Activated CD4-positive, alpha-beta T cell treated with anti-CD3 and anti-CD28 coated beads for 4 hours (primary cell): ENCODE measurements at regions not wholly inside any gene's neighbourhood (a gene's known extent, or its start where the extent isn't known, plus 50 kb on each side); places are given as distances from the start of the nearest gene placed in this dataset.
"Not testable (repeated sequence)": the region's sequence is repeated elsewhere in the genome, so short reads cannot be mapped to it uniquely, and the experiment has no call there.

Experiments used
- DNase-seq, 2 donors: peaks; one replicate each; pipeline ENCODE4 v3.0.0-alpha.2; 2020

DNA sequence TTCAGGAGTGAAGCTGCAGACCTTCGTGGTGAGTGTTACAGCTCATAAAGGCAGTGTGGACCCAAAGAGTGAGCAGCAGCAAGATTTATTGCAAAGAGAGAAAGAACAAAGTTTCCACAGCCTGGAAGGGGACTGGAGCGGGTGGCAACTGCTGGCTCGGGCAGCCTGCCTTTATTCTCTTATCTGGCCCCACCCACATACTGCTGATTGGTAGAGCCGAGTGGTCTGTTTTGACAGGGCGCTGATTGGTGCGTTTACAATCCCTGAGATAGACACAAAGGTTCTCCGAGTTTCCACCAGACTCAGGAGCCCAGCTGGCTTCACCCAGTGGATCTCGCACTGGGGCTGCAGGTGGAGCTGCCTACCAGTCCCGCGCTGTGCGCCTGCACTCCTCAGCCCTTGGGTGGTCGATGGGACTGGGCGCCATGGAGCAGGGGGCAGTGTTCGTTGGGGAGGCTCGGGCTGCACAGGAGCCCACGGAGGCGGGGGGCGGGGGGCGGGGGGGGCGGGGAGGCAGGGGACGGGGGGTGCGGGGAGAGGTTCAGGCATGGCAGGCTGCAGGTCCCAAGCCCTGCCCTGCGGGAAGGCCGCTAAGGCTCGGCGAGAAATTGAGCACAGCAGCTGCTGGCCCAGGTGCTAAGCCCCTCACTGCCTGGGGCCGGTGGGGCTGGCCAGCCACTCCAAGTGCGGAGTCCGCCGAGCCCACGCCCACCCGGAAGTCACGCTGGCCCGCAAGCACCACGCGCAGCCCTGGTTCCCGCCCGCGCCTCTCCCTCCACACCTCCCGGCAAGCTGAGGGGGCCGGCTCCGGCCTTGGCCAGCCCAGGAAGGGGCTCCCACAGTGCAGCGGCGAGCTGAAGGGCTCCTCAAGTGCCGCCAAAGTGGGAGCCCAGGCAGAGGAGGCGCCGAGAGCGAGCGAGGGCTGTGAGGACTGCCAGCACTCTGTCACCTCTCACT is 59.9 kb upstream of the EN2 start:
- DNase-seq: not testable (repeated sequence)

DNA sequence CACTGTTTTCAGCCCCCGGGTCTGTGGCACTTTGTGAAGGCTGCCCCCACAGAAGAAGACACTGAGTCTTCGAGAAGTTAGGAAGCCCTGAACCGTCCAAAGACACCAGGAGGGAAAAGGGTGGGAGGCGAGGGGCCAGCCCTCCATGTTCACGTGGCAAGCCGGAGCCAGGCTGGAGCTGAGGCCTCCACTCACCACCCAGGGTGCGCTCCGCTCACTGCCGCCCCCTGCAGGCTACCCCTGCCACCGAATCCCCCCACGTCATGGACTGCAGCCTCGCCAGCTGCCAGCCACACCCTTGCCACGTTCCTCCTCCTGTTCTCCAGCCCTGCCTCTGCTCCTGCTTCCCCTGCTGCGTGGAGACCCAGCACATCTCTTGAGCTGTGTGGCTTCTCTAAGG is 59.0 kb upstream of the EN2 start:
- DNase-seq: no peak

DNA sequence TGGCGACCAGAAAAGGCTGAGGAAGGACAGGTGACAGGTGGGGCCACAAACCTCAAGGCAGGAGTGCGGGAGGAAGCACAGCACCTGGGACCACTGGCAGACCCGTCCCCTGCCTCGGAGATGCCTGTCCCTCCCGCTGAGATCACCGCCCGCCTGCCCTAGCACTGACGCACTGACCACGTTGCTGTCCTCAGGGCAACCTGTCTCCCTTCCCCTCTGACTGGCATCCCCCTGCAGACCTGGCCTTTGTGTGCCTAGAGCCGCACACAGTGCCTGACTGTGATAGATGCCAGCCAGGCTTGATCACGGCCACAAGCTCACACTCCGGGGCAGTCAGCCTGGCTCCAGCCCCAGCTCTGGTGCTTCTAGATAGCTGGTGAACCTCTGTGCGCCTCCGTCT is 58.4 kb upstream of the EN2 start:
- DNase-seq: no peak

DNA sequence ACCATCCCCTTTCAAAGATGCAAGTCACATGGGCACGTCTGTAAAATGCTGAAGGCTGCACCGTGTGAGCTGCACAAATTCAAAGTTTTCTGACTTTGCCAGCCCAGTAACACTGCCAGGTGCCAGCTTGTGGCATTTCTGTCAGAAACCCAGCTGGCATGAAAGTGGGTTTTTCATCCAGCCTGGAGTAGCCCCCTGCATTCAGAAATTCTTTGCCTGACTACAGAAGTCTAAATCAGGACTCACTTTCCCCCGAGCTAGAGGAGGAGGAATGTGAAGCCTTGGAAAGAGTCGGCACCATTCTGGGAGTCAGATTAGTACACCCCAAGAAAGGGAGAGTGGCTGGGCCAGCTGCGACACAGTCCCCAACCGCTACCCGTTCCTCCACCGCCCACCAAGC is 56.7 kb upstream of the EN2 start:
- DNase-seq: no peak

DNA sequence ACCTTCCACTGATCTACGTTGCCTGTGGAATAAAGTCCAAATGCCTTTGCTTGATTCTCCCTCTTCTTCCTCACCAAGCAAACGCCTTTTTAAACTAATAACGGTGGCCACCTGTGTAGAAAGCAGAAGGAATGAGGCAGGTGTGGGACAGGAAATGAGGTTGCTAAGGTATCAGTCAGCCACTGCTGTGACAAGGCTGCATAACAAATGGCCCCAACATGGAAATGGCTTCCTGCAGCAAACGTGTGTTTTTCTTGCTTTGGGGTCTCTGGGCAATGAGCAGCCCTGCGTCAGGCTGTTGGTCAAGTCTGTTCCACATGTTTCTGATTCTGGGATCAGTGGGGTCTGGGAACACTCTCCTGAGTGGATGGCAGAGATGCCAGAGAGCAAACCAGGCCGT is 56.0 kb upstream of the EN2 start:
- DNase-seq: no peak

DNA sequence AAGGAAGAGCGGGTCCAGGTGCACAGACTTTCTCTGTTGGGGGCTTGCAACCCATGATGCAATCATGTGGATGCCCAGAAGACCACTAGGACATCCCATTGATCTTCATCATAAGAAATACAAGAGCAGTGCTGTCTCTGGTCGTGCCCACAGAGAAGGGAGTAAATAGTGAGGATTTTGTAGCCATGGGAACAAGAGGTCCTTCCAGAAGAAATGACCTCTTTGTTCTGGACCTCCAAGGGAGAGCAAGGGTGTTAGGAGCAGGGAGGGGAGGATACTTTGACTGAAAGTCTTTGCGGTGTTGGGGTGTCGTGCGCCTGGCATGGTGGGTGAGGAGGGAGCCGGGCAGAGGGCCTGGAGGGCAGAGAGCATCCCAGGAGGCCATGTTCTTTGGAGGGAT is 55.0 kb upstream of the EN2 start:
- no peak for DNase-seq

DNA sequence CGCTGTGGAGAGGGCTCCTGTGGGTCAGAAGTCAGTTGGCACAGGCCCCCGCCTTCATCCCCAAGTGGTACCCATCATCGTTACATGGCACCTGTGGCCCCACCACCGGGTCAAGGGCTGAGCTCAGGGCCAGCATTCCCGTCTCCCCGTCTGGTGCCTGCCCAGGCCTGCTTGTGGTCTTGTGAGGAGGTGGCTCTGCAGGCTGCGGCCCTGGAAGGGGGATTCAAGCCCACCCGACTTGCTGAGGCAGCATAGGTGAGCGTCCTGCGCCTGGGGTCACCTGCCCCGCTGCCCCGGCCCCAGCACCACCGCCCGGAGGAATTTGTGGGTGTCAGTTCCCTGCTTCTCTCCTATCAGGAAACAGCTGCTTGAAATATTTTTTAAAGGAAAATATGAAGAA is 53.0 kb upstream of the EN2 start:
- no peak for DNase-seq

DNA sequence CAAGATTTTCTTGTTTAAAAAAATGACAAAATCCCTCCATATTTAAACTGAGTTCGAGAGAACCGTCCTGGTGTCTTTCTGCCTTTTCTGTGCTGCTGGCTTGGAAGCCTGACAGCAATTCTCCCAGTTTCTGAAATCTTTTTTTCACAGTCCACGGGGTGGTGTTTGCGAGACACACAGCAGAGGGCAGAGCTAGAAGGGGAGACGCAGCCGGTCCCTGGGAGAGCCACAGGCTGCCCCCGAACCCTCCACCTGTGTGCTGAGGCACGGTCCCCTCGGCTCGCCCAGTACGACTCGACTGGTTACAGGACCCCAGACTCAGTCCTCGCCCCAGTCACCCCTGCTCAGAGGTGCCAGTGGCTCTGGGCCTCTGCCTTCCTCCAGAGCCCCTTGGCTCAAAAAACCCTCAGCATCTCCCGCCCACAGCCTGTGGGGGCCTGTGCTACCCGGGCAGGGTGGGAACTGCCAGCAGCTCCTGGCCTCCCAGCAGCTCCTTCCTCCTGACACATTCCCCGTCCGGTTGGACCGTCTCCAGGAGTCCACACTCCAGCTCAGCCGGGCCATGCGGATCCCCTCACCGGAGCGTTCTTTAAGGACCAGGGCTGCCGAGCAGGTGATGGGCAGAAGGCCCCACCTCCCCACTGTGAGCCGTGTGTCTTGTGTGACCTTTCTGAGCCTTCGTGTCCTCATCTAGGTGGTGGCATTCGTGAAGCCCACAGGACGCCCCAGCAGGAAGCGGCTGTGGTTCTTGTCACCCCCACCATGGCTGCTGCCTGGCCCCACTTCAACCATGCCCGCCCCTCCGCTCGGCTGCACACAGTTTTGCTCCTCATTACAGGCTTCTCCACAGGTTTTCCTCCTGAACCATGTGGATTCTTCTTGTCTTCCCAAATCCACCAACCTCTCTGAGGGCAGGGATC is 52.3 kb upstream of the EN2 start:
- DNase-seq: no peak

DNA sequence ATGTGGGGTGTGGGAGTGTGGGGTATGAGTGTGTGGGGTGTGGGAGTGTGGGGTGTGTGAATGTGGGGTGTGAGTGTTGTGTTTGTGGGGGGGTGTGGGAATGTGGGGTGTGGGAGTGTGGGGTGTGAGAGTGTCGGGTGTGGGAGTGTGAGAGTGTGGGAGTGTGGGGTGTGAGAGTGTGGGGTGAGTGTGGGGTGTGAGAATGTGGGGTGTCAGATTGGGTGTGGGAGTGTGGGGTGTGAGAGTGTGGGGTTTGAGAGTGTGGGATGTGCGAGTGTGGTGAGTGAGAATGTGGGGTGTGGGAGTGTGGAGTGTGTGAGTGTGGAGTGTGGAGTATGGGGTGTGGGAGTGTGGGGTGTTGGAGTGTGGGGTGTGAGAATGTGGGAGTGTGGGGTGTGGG is 50.1 kb upstream of the EN2 start:
- DNase-seq: no peak
